ENCODE measurements at regions not wholly inside any gene's neighbourhood (a gene's known extent, or its start where the extent isn't known, plus 50 kb on each side); places are given as distances from the start of the nearest gene placed in this dataset.

- no peak for TF ChIP-seq CTCF (IDR thresholded peaks at IDR 0.05; ENCODE audit: low read length)
- no peak for TF ChIP-seq EZH2 (IDR thresholded peaks at IDR 0.05; ENCODE audit: borderline replicate concordance, low read length)
These were observed 165.6 kb upstream of the PRSS16 start for GRCh38 chr6:27081931-27082330.

All from OCI-LY1 (cell line).